Testis (tissue), 2 donors: ENCODE measurements at regions not wholly inside any gene's neighbourhood (a gene's known extent, or its start where the extent isn't known, plus 50 kb on each side); places are given as distances from the start of the nearest gene placed in this dataset.

ENCODE experiments used
- CTCF ChIP-seq, 3 experiments: fragments of 450-650 bp in 2 of 3; fragments of 200-600 bp in 1 of 3; sonication (generic) in 1 of 3; IDR thresholded peaks; one replicate each; pipeline ENCODE4 v1.5.1; 2016 to 2019; ENCODE audit warnings: antibody characterized with exemption in 3 of 3, mild to moderate bottlenecking in 2 of 3, moderate library complexity in 1 of 3
- POLR2A ChIP-seq: fragments of 450-650 bp; IDR thresholded peaks from one replicate; pipeline ENCODE4 v1.6.1; 2017; ENCODE audit warnings: antibody characterized with exemption, mild to moderate bottlenecking, moderate library complexity

GRCh38 chr1:222232842-222233241 is 315.1 kb downstream of the HHIPL2 start:
- no peak for TF ChIP-seq CTCF (IDR thresholded peaks at IDR 0.05)
- no peak for TF ChIP-seq POLR2A
